Endothelial cell of umbilical vein (primary cell): ENCODE measurements at regions not wholly inside any gene's neighbourhood (a gene's known extent, or its start where the extent isn't known, plus 50 kb on each side); places are given as distances from the start of the nearest gene placed in this dataset.

ENCODE experiments used
- BruUV-seq: library from RNA; stranded (reverse); fragments of 400-500 nt; replicated peaks from 2 replicates; lab custom pipeline; 2021; lab: Mats Ljungman, UMichigan
- CTCF ChIA-PET: fragments of 300-600, 350-600 bp; sonication (Branson Sonifier 250); formaldehyde crosslinking; loops from one replicate; lab custom pipeline; 2021; ENCODE audit warnings: antibody characterized with exemption, inconsistent platforms; lab: Charles Lee
- POLR2A ChIA-PET: fragments of 300-600, 350-600 bp; sonication (Branson Sonifier 250); formaldehyde crosslinking; loops from one replicate; lab custom pipeline; 2021; ENCODE audit warnings: antibody characterized with exemption, inconsistent platforms; lab: Charles Lee
- DNase-seq: peaks from one replicate; pipeline ENCODE4 v3.0.0-alpha.2; 2011; ENCODE audit warnings: low read depth, low spot score
- FAIRE-seq: peaks from 2 replicates; lab custom pipeline; 2011; peaks lifted over from hg19 to GRCh38; lab: Jason Lieb, UNC
- H2AFZ ChIP-seq: 2 replicates; pipeline ENCODE4 v1.6.0; 2012; ENCODE audit warnings: low read depth, low read length, control low read depth, inconsistent platforms
- H3K27ac ChIP-seq: 2 replicates; pipeline ENCODE4 v1.5.1; 2011; ENCODE audit warnings: low read depth, mild to moderate bottlenecking, control low read depth, low read length, moderate library complexity; ENCODE audit not compliant: insufficient read depth
- H3K27me3 ChIP-seq, 2 experiments: 2 replicates each; pipeline versions ENCODE4 v1.6.0 to v1.6.1; 2011; ENCODE audit warnings: low read length in 2 of 2, mixed read lengths in 1 of 2; ENCODE audit not compliant: control insufficient read depth in 2 of 2, insufficient read depth in 2 of 2
- H3K36me3 ChIP-seq, 2 experiments: 2 replicates in 1 of 2; 3 replicates in 1 of 2; pipeline ENCODE4 v1.5.1; 2011; ENCODE audit warnings: low read length in 2 of 2, mild to moderate bottlenecking in 1 of 2, moderate library complexity in 1 of 2; ENCODE audit not compliant: control insufficient read depth in 2 of 2, insufficient read depth in 2 of 2; ENCODE audit errors: extremely low read depth in 1 of 2
- H3K4me1 ChIP-seq: 3 replicates; pipeline ENCODE4 v1.5.1; 2011; ENCODE audit warnings: mild to moderate bottlenecking, low read length; ENCODE audit not compliant: control insufficient read depth, insufficient read depth; ENCODE audit errors: extremely low read depth
- H3K4me2 ChIP-seq: 2 replicates; pipeline ENCODE4 v1.6.1; 2011; ENCODE audit warnings: low read length, control low read depth, mixed read lengths; ENCODE audit not compliant: insufficient read depth
- H3K4me3 ChIP-seq, 3 experiments: fragments of 200-600 bp in 1 of 3; sonication (generic), shearing (Covaris generic) in 1 of 3; replicated peaks in 1 of 3; 2 replicates each; pipeline ENCODE4 v1.5.1; 2011 to 2016; ENCODE audit warnings: control low read depth in 3 of 3, low read length in 3 of 3, mild to moderate bottlenecking in 2 of 3, inconsistent platforms in 1 of 3, low read depth in 1 of 3, moderate library complexity in 1 of 3; ENCODE audit not compliant: insufficient read depth in 1 of 3
- H3K79me2 ChIP-seq: 2 replicates; pipeline ENCODE4 v1.6.0; 2012; ENCODE audit warnings: low read length, inconsistent platforms; ENCODE audit not compliant: control insufficient read depth, insufficient read depth
- H3K9ac ChIP-seq: replicated peaks from 2 replicates; pipeline ENCODE3; 2011; ENCODE audit warnings: low read length, control low read depth; ENCODE audit not compliant: insufficient read depth; ENCODE audit errors: extremely low read depth
- H3K9me1 ChIP-seq: replicated peaks from 3 replicates; pipeline ENCODE4 v1.6.0; 2011; ENCODE audit warnings: mild to moderate bottlenecking, low read length; ENCODE audit not compliant: control insufficient read depth, insufficient read depth; ENCODE audit errors: extremely low read depth
- H3K9me3 ChIP-seq: replicated peaks from 2 replicates; pipeline ENCODE4 v1.5.1; 2012; ENCODE audit warnings: low read length, inconsistent platforms; ENCODE audit not compliant: control insufficient read depth, insufficient read depth
- H4K20me1 ChIP-seq: replicated peaks from 2 replicates; pipeline ENCODE3; 2011; ENCODE audit warnings: mild to moderate bottlenecking, low read length; ENCODE audit not compliant: control insufficient read depth, insufficient read depth; ENCODE audit errors: extremely low read depth
- CTCF ChIP-seq, 2 donors: IDR thresholded peaks; 1 replicate in 1 of 2; 2 replicates in 1 of 2; pipeline ENCODE4 v1.5.1; 2011; ENCODE audit warnings: low read length in 2 of 2, mild to moderate bottlenecking in 2 of 2, moderate library complexity in 2 of 2, control low read depth in 1 of 2, inconsistent platforms in 1 of 2, low read depth in 1 of 2; ENCODE audit not compliant: insufficient read depth in 1 of 2; ENCODE audit errors: extremely low read depth in 1 of 2
- EZH2 ChIP-seq: IDR thresholded peaks from 2 replicates; pipeline ENCODE4 v1.6.1; 2012; ENCODE audit warnings: borderline replicate concordance, low read depth, mild to moderate bottlenecking, moderate library complexity, low read length, inconsistent platforms; ENCODE audit not compliant: severe bottlenecking
- FOS ChIP-seq: IDR thresholded peaks from 2 replicates; pipeline ENCODE4 v1.6.1; 2011; ENCODE audit warnings: mild to moderate bottlenecking, low read length, moderate library complexity, borderline replicate concordance; ENCODE audit not compliant: insufficient read depth
- GATA2 ChIP-seq: IDR thresholded peaks from 2 replicates; pipeline ENCODE4 v1.7.0; 2011; ENCODE audit warnings: low read depth, mild to moderate bottlenecking, moderate library complexity, mixed read lengths, low read length; ENCODE audit not compliant: insufficient read length, insufficient read depth
- POLR2AphosphoS5 ChIP-seq: IDR thresholded peaks from 2 replicates; pipeline ENCODE4 v1.6.1; 2012; ENCODE audit warnings: low read depth, mild to moderate bottlenecking, control low read depth, low read length, moderate library complexity; ENCODE audit not compliant: insufficient read depth
- dilution Hi-C: fragments of 300-500 bp; cut with MboI; formaldehyde crosslinking; loops from one replicate; pipeline ENCODE4 v1.15.0; 2019; ENCODE audit warnings: low sequenced_read_pairs; ENCODE audit not compliant: extremely low pct_ligation_motif_present
- intact Hi-C: fragments of 100-400 bp; cut with micrococcal nuclease; formaldehyde crosslinking; loops from one replicate; pipeline ENCODE4 v1.10.0; 2022

- no peak overlapping the region for H3K27ac ChIP-seq
- dilution Hi-C loops, result no loop called here
- POLR2A ChIA-PET, result no interaction called here
- no peaks in the 10 kb centered on the region for H3K36me3 ChIP-seq
- DNase-seq, result no peak
- BruUV-seq, result no TSS peak
- no peaks in the 10 kb centered on the region for H3K79me2 ChIP-seq
- no peaks in the 10 kb centered on the region for H4K20me1 ChIP-seq
- H3K9me3 ChIP-seq, result no peaks in the 10 kb centered on the region
- no peaks in the 10 kb centered on the region for H3K9me1 ChIP-seq
- no peak overlapping the region for H3K4me2 ChIP-seq
- H3K9ac ChIP-seq, result no peak overlapping the region
- no peaks in the 10 kb centered on the region for H3K4me1 ChIP-seq
- H3K4me3 ChIP-seq, result no peak overlapping the region
- no peak overlapping the region for H2AFZ ChIP-seq
- TF ChIP-seq EZH2 (no peak), CTCF (IDR thresholded peaks at IDR 0.05; ENCODE audit: extremely low read depth in 1 of 2, insufficient read depth in 1 of 2, low read depth in 1 of 2, low read length in 2 of 2) (no peak)
- intact Hi-C loops, result no loop called here
- no peaks in the 10 kb centered on the region for H3K27me3 ChIP-seq
- CTCF ChIA-PET, result no interaction called here
- FAIRE-seq, result no peak
Measured at GRCh38 chr5:153421676-153422075, 68.8 kb upstream of the GRIA1 start.

DNA sequence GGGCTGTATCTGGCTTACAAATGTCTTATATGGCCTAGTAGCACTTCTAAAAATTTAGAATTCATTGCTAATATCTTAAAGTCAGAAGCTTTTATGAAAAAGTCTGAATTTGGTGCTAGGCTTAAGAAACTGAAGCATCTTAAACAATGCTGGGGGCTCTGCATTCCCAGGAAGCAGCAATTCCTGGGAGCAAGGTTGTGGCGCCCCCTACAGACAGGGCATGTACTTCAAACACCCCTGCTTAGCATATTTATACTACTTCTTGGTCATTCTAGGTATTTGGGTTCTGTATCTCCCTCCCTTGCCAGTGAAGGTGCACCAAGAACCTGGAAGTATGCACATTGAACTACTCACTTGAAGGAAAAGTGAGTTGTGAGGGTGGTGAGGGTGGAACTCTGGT is 64.6 kb upstream of the GRIA1 start:
- Histone ChIP-seq H4K20me1 (no peaks in the 10 kb centered on the region), H3K9me1 (no peaks in the 10 kb centered on the region), H3K27me3 (no peaks in the 10 kb centered on the region), H3K4me3 (no peak overlapping the region), H3K9ac (no peak overlapping the region), H3K4me2 (no peak overlapping the region), H3K4me1 (no peaks in the 10 kb centered on the region), H3K9me3 (no peaks in the 10 kb centered on the region), H3K27ac (no peak overlapping the region), H2AFZ (no peak overlapping the region), H3K79me2 (no peaks in the 10 kb centered on the region), H3K36me3 (no peaks in the 10 kb centered on the region)
- ChIA-PET POLR2A (no interaction called here), CTCF (no interaction called here)
- intact Hi-C loops, result no loop called here
- dilution Hi-C loops, result no loop called here
- no peak for TF ChIP-seq GATA2
- no peak for TF ChIP-seq POLR2AphosphoS5
- TF ChIP-seq FOS, result no peak
- DNase-seq (no peak), FAIRE-seq (no peak)
- no TSS peak for BruUV-seq
